Thyroid gland (tissue), 4 donors: ENCODE measurements at regions not wholly inside any gene's neighbourhood (a gene's known extent, or its start where the extent isn't known, plus 50 kb on each side); places are given as distances from the start of the nearest gene placed in this dataset.

Experiments used
- POLR2A ChIP-seq, 2 donors: fragments of 450-650 bp; IDR thresholded peaks; one replicate each; pipeline ENCODE4 v1.6.1; 2017; ENCODE audit warnings: antibody characterized with exemption in 2 of 2, mild to moderate bottlenecking in 2 of 2, moderate library complexity in 1 of 2
- TF ChIP-seq, protein P1 (sequence below), 6 experiments: fragments of 200-600 bp in 3 of 6; fragments of 450-650 bp in 3 of 6; sonication (generic) in 3 of 6; IDR thresholded peaks; one replicate each; pipeline ENCODE4 v1.5.1; 2016 to 2019; ENCODE audit warnings: antibody characterized with exemption in 6 of 6, mild to moderate bottlenecking in 2 of 6, inconsistent platforms in 1 of 6, moderate library complexity in 1 of 6

DNA sequence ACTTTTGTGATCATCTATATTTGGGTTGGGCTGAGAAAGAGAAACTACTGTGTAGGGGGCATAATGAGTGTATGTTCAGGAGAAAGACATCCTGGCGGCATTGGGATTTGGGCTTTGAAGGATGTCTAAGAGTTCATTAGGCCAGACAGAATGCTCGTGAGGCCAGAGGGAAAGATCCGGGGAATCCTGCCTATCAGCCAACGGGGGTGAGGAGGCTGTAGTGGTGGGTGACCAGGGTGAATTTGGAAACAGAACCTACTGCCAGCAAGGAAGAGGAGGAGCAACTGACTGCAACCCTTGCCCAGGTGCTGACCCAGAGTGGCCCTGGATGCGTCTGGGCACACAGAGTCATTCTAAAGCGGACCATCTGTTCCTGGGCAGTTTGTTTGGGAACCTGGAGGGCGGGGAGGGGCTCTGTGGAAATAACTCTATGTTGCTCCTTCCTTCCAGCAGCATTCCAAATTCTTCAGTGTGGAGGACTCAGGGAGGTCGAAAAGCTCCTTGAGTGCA, 56.9 kb upstream of the ECE1 start:
- TF ChIP-seq, protein P1, sequence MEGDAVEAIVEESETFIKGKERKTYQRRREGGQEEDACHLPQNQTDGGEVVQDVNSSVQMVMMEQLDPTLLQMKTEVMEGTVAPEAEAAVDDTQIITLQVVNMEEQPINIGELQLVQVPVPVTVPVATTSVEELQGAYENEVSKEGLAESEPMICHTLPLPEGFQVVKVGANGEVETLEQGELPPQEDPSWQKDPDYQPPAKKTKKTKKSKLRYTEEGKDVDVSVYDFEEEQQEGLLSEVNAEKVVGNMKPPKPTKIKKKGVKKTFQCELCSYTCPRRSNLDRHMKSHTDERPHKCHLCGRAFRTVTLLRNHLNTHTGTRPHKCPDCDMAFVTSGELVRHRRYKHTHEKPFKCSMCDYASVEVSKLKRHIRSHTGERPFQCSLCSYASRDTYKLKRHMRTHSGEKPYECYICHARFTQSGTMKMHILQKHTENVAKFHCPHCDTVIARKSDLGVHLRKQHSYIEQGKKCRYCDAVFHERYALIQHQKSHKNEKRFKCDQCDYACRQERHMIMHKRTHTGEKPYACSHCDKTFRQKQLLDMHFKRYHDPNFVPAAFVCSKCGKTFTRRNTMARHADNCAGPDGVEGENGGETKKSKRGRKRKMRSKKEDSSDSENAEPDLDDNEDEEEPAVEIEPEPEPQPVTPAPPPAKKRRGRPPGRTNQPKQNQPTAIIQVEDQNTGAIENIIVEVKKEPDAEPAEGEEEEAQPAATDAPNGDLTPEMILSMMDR (IDR thresholded peaks at IDR 0.05), result no peak
- TF ChIP-seq POLR2A (IDR thresholded peaks at IDR 0.05), result no peak
